ENCODE measurements at regions not wholly inside any gene's neighbourhood (a gene's known extent, or its start where the extent isn't known, plus 50 kb on each side); places are given as distances from the start of the nearest gene placed in this dataset.

DNA sequence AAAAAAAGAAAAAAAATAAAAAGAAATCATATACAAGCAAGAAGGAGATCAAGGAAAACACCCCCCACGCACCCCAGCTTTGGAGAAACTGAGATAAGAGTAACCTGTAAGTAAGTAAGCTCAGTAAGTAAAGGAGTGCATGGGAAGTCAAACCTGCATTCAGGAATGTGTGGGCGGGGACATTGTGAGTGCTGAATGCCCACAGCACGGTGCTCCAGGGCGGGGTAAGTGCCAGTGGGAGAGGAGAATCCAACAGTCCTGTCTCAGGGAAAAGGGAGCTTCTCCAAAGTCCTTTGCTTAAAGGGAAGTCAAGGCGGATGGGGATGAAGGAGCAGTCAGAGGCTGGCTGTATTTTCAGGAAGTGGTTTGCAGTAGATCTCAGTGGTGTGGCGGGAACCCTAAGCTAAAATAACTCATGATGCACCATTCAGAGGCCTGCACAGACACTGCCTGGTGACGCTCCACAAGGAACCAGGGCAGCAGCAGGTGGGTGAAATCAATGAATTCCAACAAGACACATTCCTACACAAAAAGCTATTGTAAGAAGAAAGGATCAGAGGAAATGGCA is 368.0 kb downstream of the QKI start:
- dilution Hi-C loops (cut with HindIII; ENCODE audit: low sequenced_read_pairs, unreplicated experiment) (no loop called here), intact Hi-C loops (cut with micrococcal nuclease) (no loop called here), in situ Hi-C loops (cut with MboI; ENCODE audit: low sequenced_read_pairs) (no loop called here)
- H3K23ac ChIP-seq (ENCODE audit: low read depth, low read length) = no peak overlapping the region
- H3K4me3 ChIP-seq (ENCODE audit: insufficient read depth, low read depth, low read length) = no peak overlapping the region
- no peak overlapping the region for H3K4me2 ChIP-seq (ENCODE audit: low read depth, low read length)
- H2AFZ ChIP-seq (replicated peaks; ENCODE audit: low read length, poor library complexity) = peak overlapping the region; percentile 17
- H2BK5ac ChIP-seq (ENCODE audit: low read depth, low read length, poor library complexity, severe bottlenecking) = no peak overlapping the region
- no peak overlapping the region for H3K4ac ChIP-seq (ENCODE audit: low read depth, low read length)
- BruUV-seq (replicated peaks) = no TSS peak
- H3K9me3 ChIP-seq (ENCODE audit: control insufficient read depth, insufficient read depth, low read length) = no peaks in the 10 kb centered on the region
- no peak overlapping the region for H3K9ac ChIP-seq (ENCODE audit: low read depth, low read length)
- no peak overlapping the region for H4K91ac ChIP-seq (ENCODE audit: insufficient read depth, low read depth, low read length)
- no peak overlapping the region for H2BK20ac ChIP-seq (ENCODE audit: low read depth, low read length)
- ATAC-seq (ENCODE audit: low read depth) (no peak), DNase-seq (no peak)
- H4K5ac ChIP-seq (ENCODE audit: low read depth, low read length) = no peak overlapping the region
- no peak overlapping the region for H3K14ac ChIP-seq (replicated peaks; ENCODE audit: low read depth, low read length)
- H3K18ac ChIP-seq (ENCODE audit: low read depth, low read length) = no peak overlapping the region
- H2BK15ac ChIP-seq (ENCODE audit: low read depth, low read length) = no peak overlapping the region
- no peak overlapping the region for H3K56ac ChIP-seq (ENCODE audit: extremely low read depth, insufficient read depth, low read length)
- H3K27ac ChIP-seq (ENCODE audit: insufficient read depth, low read length) = no peak overlapping the region
- H3K27me3 ChIP-seq (ENCODE audit: control insufficient read depth, insufficient read depth, low read length) = peaks cover 2% of the 10 kb centered on the region
- no peak overlapping the region for H2BK120ac ChIP-seq (ENCODE audit: low read depth, low read length)
- 88% methylated on average over 4 of the region's 7 CpGs; no CpG with 5 or more reads in 1 of the 2 experiments for WGBS, 2 experiments (ENCODE audit: extremely low coverage in 2 of 2, insufficient read length in 1 of 2)
- H3K4me1 ChIP-seq (ENCODE audit: control insufficient read depth, insufficient read depth, low read length) = no peaks in the 10 kb centered on the region
- CTCF ChIA-PET = interaction anchor here (0.6 kb wide), 1 partner anchor 221 kb away, joined by 4 read pairs; no protein-coding TSS in a partner anchor
- no peak for TF ChIP-seq POLR2A (IDR thresholded peaks at IDR 0.05; ENCODE audit: low read depth, low read length)
- no peak for TF ChIP-seq MAFK (IDR thresholded peaks at IDR 0.05; ENCODE audit: low read depth, low read length)
- no peak for TF ChIP-seq NFE2L2 (IDR thresholded peaks at IDR 0.05; ENCODE audit: low read depth, low read length)
- no peak for TF ChIP-seq CHD1 (IDR thresholded peaks at IDR 0.05; ENCODE audit: low read depth, low read length)
- TF ChIP-seq, protein P1, sequence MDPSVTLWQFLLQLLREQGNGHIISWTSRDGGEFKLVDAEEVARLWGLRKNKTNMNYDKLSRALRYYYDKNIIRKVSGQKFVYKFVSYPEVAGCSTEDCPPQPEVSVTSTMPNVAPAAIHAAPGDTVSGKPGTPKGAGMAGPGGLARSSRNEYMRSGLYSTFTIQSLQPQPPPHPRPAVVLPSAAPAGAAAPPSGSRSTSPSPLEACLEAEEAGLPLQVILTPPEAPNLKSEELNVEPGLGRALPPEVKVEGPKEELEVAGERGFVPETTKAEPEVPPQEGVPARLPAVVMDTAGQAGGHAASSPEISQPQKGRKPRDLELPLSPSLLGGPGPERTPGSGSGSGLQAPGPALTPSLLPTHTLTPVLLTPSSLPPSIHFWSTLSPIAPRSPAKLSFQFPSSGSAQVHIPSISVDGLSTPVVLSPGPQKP (IDR thresholded peaks at IDR 0.05; ENCODE audit: borderline replicate concordance, low read depth, low read length) = no peak
- no peak for TF ChIP-seq FOS (IDR thresholded peaks at IDR 0.05; ENCODE audit: low read depth, low read length)
- no peak for TF ChIP-seq RCOR1 (IDR thresholded peaks at IDR 0.05; ENCODE audit: insufficient replicate concordance, low read length)
- TF ChIP-seq CTCF (conservative IDR thresholded peaks at IDR 0.05; ENCODE audit: low read depth, low read length) = no peak
- no peak for TF ChIP-seq USF2 (IDR thresholded peaks at IDR 0.05; ENCODE audit: low read depth, low read length)
- TF ChIP-seq RFX5 (IDR thresholded peaks at IDR 0.05; ENCODE audit: low read depth, low read length) = no peak
- no peak for TF ChIP-seq CEBPB (IDR thresholded peaks at IDR 0.05; ENCODE audit: low read depth, low read length)
- TF ChIP-seq RAD21 (IDR thresholded peaks at IDR 0.05; ENCODE audit: low read length) = no peak
- no peak overlapping the region for H4K8ac ChIP-seq (ENCODE audit: low read depth in 2 of 2, low read length in 2 of 2)
- H4K20me1 ChIP-seq (ENCODE audit: insufficient read depth, low read length) = no peaks in the 10 kb centered on the region
- H2AK5ac ChIP-seq (ENCODE audit: low read depth, low read length) = no peak overlapping the region
- H2AK9ac ChIP-seq (replicated peaks; ENCODE audit: low read depth, low read length, poor library complexity) = no peak overlapping the region
- no peaks in the 10 kb centered on the region for H3K9me1 ChIP-seq (ENCODE audit: insufficient read depth, low read length)
- POLR2A ChIA-PET (ENCODE audit: unreplicated experiment) = no interaction called here
- H3K79me1 ChIP-seq (ENCODE audit: low read depth in 1 of 2, low read length in 2 of 2) = no peaks in the 10 kb centered on the region
- H3K36me3 ChIP-seq (ENCODE audit: control insufficient read depth, insufficient read depth, low read length) = no peaks in the 10 kb centered on the region

All from IMR-90 (cell line).